Loucy (cell line): ENCODE measurements at regions not wholly inside any gene's neighbourhood (a gene's known extent, or its start where the extent isn't known, plus 50 kb on each side); places are given as distances from the start of the nearest gene placed in this dataset.

ENCODE experiments used
- EZH2phosphoT487 ChIP-seq: fragments of 200-600 bp; IDR thresholded peaks from 2 replicates; pipeline ENCODE4 v1.6.1; 2018; ENCODE audit warnings: antibody characterized with exemption, mild to moderate bottlenecking, moderate library complexity, borderline replicate concordance
- TF ChIP-seq, protein P1 (sequence below): fragments of 200-600 bp; sonication (generic); conservative IDR thresholded peaks from 2 replicates; pipeline ENCODE4 v1.5.1; 2014; ENCODE audit warnings: mild to moderate bottlenecking, antibody characterized with exemption, low read length

DNA sequence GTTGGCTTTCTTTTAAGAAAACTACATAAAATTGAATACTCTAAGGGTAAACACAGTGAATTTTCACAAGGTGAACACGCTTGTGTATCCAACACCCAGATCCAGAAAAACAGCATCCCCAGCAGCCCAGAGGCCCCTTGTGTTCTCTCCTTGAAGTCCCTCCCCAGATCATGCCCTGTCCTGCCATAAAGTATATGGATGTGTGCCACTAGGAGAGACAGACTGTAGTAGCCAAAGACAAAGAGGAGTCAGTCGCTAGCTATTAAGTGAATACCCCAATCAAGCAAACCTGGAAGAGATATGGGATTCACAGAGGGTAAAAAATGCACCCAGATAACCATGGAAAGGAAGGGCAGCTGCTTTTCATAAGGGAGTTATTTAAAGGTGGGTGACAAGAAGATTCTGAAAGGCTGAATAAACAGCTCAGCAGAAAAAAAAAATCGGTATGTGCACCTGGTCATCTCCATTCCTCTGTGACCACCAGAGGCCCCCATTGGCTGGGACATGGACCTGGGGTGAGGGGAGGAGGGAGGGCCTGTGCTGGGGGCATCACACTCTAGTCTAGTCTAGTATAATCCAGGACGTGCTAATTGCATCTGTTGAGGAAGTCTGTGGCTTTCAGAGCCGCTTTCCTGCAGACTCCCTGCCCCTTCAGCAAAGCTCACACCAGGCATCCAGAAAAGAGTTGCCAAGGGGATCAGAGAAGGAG, 167.3 kb upstream of the NDN start:
- TF ChIP-seq, protein P1, sequence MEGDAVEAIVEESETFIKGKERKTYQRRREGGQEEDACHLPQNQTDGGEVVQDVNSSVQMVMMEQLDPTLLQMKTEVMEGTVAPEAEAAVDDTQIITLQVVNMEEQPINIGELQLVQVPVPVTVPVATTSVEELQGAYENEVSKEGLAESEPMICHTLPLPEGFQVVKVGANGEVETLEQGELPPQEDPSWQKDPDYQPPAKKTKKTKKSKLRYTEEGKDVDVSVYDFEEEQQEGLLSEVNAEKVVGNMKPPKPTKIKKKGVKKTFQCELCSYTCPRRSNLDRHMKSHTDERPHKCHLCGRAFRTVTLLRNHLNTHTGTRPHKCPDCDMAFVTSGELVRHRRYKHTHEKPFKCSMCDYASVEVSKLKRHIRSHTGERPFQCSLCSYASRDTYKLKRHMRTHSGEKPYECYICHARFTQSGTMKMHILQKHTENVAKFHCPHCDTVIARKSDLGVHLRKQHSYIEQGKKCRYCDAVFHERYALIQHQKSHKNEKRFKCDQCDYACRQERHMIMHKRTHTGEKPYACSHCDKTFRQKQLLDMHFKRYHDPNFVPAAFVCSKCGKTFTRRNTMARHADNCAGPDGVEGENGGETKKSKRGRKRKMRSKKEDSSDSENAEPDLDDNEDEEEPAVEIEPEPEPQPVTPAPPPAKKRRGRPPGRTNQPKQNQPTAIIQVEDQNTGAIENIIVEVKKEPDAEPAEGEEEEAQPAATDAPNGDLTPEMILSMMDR = peak; percentile 22; the same call in 1 of the 2 replicates
- no peak for TF ChIP-seq EZH2phosphoT487
